ENCODE measurements at regions not wholly inside any gene's neighbourhood (a gene's known extent, or its start where the extent isn't known, plus 50 kb on each side); places are given as distances from the start of the nearest gene placed in this dataset.

- peaks cover 4% of the 10 kb centered on the region for H3K4me1 ChIP-seq (ENCODE audit: insufficient read depth, low read length)
- no peak overlapping the region for H2AFZ ChIP-seq (ENCODE audit: low read depth, low read length)
- no peaks in the 10 kb centered on the region for H3K9me3 ChIP-seq (ENCODE audit: low read length)
- no peaks in the 10 kb centered on the region for H3K27me3 ChIP-seq (ENCODE audit: insufficient read depth, low read length)
- no peaks in the 10 kb centered on the region for H3K36me3 ChIP-seq (ENCODE audit: insufficient read depth, low read length)
- H3K4me3 ChIP-seq (ENCODE audit: low read length) = no peak overlapping the region
Observed at GRCh38 chr3:73893089-73893488, 268.3 kb upstream of the PDZRN3 start.

GRCh38 chr3:73885862-73886261 lies 261.1 kb upstream of the PDZRN3 start:
- Histone ChIP-seq H3K27me3 (ENCODE audit: insufficient read depth, low read length) (no peaks in the 10 kb centered on the region), H3K36me3 (ENCODE audit: insufficient read depth, low read length) (no peaks in the 10 kb centered on the region), H3K4me3 (ENCODE audit: low read length) (no peak overlapping the region)

DNA sequence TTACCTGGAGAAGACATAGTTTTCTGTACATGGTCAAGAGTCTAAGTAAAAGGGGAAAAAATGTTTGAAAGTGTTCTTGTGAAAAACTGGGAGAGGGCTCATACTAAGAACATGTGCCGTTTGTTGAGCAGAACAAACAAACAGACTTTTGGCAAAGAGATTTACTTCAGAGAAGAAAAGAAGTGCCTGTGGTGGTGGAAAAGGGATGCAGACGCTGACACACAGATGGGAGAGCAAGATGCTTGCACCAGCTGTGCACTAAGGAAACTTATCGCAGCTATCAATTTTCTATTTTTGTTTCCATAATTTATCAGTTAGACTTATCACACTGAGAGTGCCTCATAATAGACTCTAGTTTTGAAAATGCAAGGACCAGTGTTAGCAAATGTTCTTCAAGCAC lies 259.6 kb upstream of the PDZRN3 start:
- Histone ChIP-seq H3K36me3 (ENCODE audit: insufficient read depth, low read length) (no peaks in the 10 kb centered on the region), H2AFZ (ENCODE audit: low read depth, low read length) (no peak overlapping the region), H3K27me3 (ENCODE audit: insufficient read depth, low read length) (no peaks in the 10 kb centered on the region), H3K9me3 (ENCODE audit: low read length) (no peaks in the 10 kb centered on the region), H3K4me1 (ENCODE audit: insufficient read depth, low read length) (peaks cover 11% of the 10 kb centered on the region), H3K4me3 (ENCODE audit: low read length) (no peak overlapping the region)

More at GRCh38 chr3:73885862-73886261, 261.1 kb upstream of the PDZRN3 start:
- Histone ChIP-seq H3K4me1 (ENCODE audit: insufficient read depth, low read length) (peaks cover 11% of the 10 kb centered on the region), H3K9me3 (ENCODE audit: low read length) (no peaks in the 10 kb centered on the region), H2AFZ (ENCODE audit: low read depth, low read length) (no peak overlapping the region)

DNA sequence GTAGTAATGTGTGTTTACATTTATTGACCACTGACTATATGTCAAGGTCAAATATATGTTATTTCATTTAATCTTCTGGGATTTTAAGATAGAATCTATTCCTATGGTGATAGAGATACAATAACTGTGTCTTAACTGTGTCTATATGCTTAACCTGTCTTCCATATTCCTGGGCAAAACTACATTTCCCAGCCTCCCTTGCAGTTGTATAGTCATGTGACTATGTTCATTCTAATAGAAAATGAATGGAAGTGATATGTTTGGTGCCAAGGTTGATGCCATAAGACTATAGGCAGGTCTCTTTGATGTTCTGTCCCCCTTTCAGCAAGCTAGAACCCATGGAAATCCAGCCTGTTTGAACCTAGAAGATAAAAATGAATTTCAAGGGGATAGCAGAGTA lies 258.8 kb upstream of the PDZRN3 start:
- no peaks in the 10 kb centered on the region for H3K36me3 ChIP-seq (ENCODE audit: insufficient read depth, low read length)
- H3K4me3 ChIP-seq (ENCODE audit: low read length) = no peak overlapping the region
- H3K27me3 ChIP-seq (ENCODE audit: insufficient read depth, low read length) = no peaks in the 10 kb centered on the region
- no peaks in the 10 kb centered on the region for H3K9me3 ChIP-seq (ENCODE audit: low read length)
- peaks cover 11% of the 10 kb centered on the region for H3K4me1 ChIP-seq (ENCODE audit: insufficient read depth, low read length)
- no peak overlapping the region for H2AFZ ChIP-seq (ENCODE audit: low read depth, low read length)

DNA sequence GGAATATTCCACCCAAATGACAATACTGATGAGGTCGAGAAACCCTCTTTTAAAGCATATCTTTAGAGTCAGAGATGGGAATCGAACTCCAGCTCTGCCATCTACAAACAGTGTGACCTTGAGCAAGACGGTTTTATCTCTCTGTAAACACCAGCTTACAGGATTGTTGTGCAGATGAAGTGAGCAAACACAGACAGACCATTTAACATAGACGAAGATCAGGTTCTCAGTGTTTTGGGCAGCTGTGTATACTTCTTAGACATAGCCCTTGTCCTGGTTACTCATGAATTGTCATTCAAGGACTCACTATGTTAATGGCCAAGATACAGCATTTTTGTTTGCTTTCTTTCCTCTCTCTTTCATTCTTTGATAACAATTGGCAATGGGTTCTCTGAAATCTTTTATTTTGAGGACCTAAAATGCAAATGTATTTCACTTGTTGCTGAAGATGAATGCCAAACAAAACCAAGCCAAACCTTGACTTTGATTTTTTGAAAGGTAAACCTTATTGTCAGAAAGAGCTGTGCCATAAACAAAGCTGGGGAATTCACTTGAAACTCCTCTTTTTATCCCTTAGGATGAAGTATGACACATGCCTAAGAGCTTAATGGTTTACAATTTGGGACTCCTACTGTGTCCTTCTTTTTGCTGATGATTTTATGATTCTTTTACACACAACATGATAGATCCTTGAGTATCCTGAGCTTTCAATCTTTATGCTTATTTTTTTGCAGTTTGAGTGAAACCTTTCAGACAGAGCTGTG lies 250.0 kb upstream of the PDZRN3 start:
- no peaks in the 10 kb centered on the region for H3K36me3 ChIP-seq (ENCODE audit: insufficient read depth, low read length)

DNA sequence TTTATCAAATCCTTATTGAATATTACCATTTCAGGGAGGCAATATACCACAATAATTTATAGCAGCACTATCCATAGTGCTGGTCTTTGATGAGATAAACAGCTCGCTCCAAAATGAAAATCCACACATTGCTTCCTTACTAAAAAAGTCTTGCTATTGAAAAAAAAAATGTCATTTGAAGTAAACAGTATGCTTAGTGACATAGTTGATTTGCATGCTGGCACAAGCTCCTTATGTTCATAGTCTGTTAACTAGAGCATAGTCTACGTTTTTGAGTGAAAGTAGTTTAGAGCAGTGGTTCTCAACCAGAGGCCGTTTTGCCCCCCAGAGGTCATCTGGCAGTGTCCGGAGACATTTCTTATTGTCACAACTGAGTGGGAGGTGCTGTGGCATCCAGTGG lies 249.4 kb upstream of the PDZRN3 start:
- Histone ChIP-seq H3K4me3 (ENCODE audit: low read length) (no peak overlapping the region), H3K9me3 (ENCODE audit: low read length) (no peaks in the 10 kb centered on the region), H3K27me3 (ENCODE audit: insufficient read depth, low read length) (no peaks in the 10 kb centered on the region), H3K4me1 (ENCODE audit: insufficient read depth, low read length) (peaks cover 14% of the 10 kb centered on the region), H2AFZ (ENCODE audit: low read depth, low read length) (no peak overlapping the region), H3K36me3 (ENCODE audit: insufficient read depth, low read length) (no peaks in the 10 kb centered on the region)

More for the DNA sequence above, 250.0 kb upstream of the PDZRN3 start:
- Histone ChIP-seq H3K4me1 (ENCODE audit: insufficient read depth, low read length) (peaks cover 14% of the 10 kb centered on the region), H3K9me3 (ENCODE audit: low read length) (no peaks in the 10 kb centered on the region), H2AFZ (ENCODE audit: low read depth, low read length) (no peak overlapping the region), H3K27me3 (ENCODE audit: insufficient read depth, low read length) (no peaks in the 10 kb centered on the region), H3K4me3 (ENCODE audit: low read length) (no peak overlapping the region)

DNA sequence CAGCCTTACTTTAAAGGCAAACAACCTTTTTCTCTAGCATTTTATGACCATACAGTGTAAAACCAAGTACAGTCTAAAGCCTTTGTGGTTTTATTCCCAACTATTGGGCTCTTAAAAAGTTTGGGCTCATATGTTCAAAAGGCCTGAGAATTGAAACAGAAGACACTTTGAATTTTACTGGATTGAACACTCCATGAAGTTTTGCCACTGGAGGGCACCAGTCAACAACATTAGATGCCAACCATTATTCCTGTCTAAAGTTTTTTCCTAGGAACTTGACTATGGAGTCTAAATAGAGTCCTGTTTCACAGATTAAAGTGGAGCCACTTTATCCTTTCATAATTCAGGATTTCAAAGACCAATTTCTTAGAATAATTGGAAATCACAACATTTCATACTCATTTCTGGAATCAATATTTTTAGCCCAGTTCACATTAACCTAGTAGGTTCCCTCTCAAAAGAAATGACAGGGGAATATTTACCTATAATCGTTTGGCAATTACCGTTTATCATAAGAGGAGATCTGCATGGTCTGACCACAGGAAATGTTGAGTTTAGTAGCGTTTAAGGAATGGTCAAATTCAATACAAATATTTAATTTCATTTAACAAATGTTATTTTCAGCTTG lies 244.1 kb upstream of the PDZRN3 start:
- Histone ChIP-seq H3K9me3 (ENCODE audit: low read length) (no peaks in the 10 kb centered on the region), H3K36me3 (ENCODE audit: insufficient read depth, low read length) (no peaks in the 10 kb centered on the region), H3K4me1 (ENCODE audit: insufficient read depth, low read length) (no peaks in the 10 kb centered on the region), H3K27me3 (ENCODE audit: insufficient read depth, low read length) (no peaks in the 10 kb centered on the region), H2AFZ (ENCODE audit: low read depth, low read length) (no peak overlapping the region), H3K4me3 (ENCODE audit: low read length) (no peak overlapping the region)

DNA sequence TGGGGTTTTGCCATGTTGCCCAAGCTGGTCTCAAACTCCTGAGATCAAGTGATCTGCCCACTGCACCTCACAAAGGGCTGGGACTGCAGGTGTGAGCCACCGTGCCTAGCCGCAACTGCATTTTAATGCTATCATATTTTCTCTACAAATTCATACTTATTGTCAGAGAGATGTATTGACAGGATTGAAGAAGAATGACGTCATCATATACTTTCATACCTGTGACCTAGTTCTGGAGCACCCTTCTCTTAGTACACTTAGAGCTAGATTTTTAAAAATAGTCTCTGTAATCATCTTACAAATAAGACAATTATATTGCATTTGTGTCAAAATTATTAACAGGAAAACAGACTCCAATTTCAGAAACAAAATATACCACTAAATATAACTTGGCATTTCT lies 242.8 kb upstream of the PDZRN3 start:
- no peak overlapping the region for H3K4me3 ChIP-seq (ENCODE audit: low read length)
- no peaks in the 10 kb centered on the region for H3K9me3 ChIP-seq (ENCODE audit: low read length)
- H3K36me3 ChIP-seq (ENCODE audit: insufficient read depth, low read length) = no peaks in the 10 kb centered on the region
- no peaks in the 10 kb centered on the region for H3K27me3 ChIP-seq (ENCODE audit: insufficient read depth, low read length)
- H3K4me1 ChIP-seq (ENCODE audit: insufficient read depth, low read length) = no peaks in the 10 kb centered on the region
- H2AFZ ChIP-seq (ENCODE audit: low read depth, low read length) = no peak overlapping the region

DNA sequence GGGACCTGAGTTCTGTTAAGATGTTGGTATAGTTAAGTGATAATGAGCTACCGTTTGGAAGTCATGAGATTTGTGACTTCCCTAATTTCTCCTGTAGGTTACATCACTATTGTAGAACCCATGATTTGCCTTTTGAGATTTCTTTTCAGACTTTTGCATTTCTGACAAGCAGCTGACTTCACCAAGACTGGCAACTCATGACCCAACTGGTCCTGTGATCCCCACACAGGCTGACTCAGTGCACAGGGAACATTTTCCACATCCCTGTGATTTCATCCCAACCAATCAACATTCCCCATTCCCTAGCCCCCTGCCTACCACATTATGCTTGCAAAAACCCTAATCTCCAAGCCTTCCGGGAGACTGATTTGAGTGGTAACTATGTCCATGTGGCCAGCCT lies 242.1 kb upstream of the PDZRN3 start:
- Histone ChIP-seq H2AFZ (ENCODE audit: low read depth, low read length) (no peak overlapping the region), H3K36me3 (ENCODE audit: insufficient read depth, low read length) (no peaks in the 10 kb centered on the region), H3K4me3 (ENCODE audit: low read length) (no peak overlapping the region), H3K4me1 (ENCODE audit: insufficient read depth, low read length) (no peaks in the 10 kb centered on the region), H3K9me3 (ENCODE audit: low read length) (no peaks in the 10 kb centered on the region), H3K27me3 (ENCODE audit: insufficient read depth, low read length) (no peaks in the 10 kb centered on the region)

GRCh38 chr3:73863546-73864079 lies 238.9 kb upstream of the PDZRN3 start:
- Histone ChIP-seq H3K27me3 (ENCODE audit: insufficient read depth, low read length) (no peaks in the 10 kb centered on the region), H3K4me3 (ENCODE audit: low read length) (no peak overlapping the region), H3K36me3 (ENCODE audit: insufficient read depth, low read length) (no peaks in the 10 kb centered on the region), H3K9me3 (ENCODE audit: low read length) (no peaks in the 10 kb centered on the region), H3K4me1 (ENCODE audit: insufficient read depth, low read length) (no peaks in the 10 kb centered on the region), H2AFZ (ENCODE audit: low read depth, low read length) (no peak overlapping the region)

- H3K36me3 ChIP-seq (ENCODE audit: insufficient read depth, low read length) = no peaks in the 10 kb centered on the region
- no peak overlapping the region for H3K4me3 ChIP-seq (ENCODE audit: low read length)
- no peaks in the 10 kb centered on the region for H3K27me3 ChIP-seq (ENCODE audit: insufficient read depth, low read length)
- H3K9me3 ChIP-seq (ENCODE audit: low read length) = no peaks in the 10 kb centered on the region
- no peak overlapping the region for H2AFZ ChIP-seq (ENCODE audit: low read depth, low read length)
- H3K4me1 ChIP-seq (ENCODE audit: insufficient read depth, low read length) = no peaks in the 10 kb centered on the region
Observed at GRCh38 chr3:73855813-73856212, 231.1 kb upstream of the PDZRN3 start.

DNA sequence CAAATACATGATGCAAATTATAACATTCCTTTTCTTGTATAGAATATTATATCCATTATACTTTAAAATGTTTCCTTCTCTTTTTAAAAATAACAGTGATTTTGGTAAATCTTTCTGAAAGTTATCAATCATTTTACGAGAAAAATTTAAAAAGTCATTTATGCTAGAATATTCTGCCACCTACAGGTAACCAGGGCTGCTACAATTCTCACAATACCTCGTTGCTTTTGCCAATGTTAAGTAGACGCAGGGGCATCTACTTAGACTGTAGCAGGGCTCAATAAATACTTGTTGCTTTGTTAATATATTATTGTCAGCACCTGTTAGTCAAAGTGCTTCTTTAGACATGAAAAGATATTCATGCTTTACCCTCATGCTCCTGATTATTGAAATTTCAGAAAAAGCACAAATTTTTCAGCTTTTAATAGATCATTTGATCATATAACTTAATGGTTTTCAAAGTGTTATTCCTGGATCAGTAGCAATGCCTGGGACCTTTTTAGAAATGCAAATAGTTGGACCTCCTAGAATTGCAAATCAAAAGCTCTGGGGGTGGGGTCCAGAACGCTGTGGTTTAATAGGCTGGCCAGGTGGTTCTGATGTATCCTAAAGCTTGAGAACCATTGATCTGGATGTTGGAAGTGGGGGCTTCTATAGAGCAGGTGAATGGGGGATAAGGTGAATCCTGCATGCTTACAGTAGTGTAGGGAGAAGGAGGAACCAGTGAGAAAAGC lies 223.6 kb upstream of the PDZRN3 start:
- H3K9me3 ChIP-seq (ENCODE audit: low read length) = no peaks in the 10 kb centered on the region
- no peaks in the 10 kb centered on the region for H3K36me3 ChIP-seq (ENCODE audit: insufficient read depth, low read length)
- H3K4me1 ChIP-seq (ENCODE audit: insufficient read depth, low read length) = no peaks in the 10 kb centered on the region
- no peak overlapping the region for H2AFZ ChIP-seq (ENCODE audit: low read depth, low read length)
- H3K27me3 ChIP-seq (ENCODE audit: insufficient read depth, low read length) = no peaks in the 10 kb centered on the region
- H3K4me3 ChIP-seq (ENCODE audit: low read length) = no peak overlapping the region

- Histone ChIP-seq H3K36me3 (ENCODE audit: insufficient read depth, low read length) (no peaks in the 10 kb centered on the region), H3K4me1 (ENCODE audit: insufficient read depth, low read length) (no peaks in the 10 kb centered on the region), H3K9me3 (ENCODE audit: low read length) (no peaks in the 10 kb centered on the region), H2AFZ (ENCODE audit: low read depth, low read length) (no peak overlapping the region), H3K4me3 (ENCODE audit: low read length) (no peak overlapping the region), H3K27me3 (ENCODE audit: insufficient read depth, low read length) (no peaks in the 10 kb centered on the region)
Observed at GRCh38 chr3:73846951-73847350, 222.2 kb upstream of the PDZRN3 start.

Data from neuron (in vitro differentiated cells).